NCI-H2107 treated with DMSO at 0.1 percent for 48 hours (cell line): ENCODE measurements at regions not wholly inside any gene's neighbourhood (a gene's known extent, or its start where the extent isn't known, plus 50 kb on each side); places are given as distances from the start of the nearest gene placed in this dataset.
"Not testable (repeated sequence)": the region's sequence is repeated elsewhere in the genome, so short reads cannot be mapped to it uniquely, and the experiment has no call there.

Source experiments
- DNase-seq: peaks from one replicate; lab custom pipeline; 2025; ENCODE audit not compliant: unreplicated experiment; lab: John Stamatoyannopoulos, UW

- DNase-seq: not testable (repeated sequence)
Measured at GRCh38 chr9:94387338-94388010, 59.0 kb upstream of the NUTM2F start.

GRCh38 chr9:94388011-94388406 is 59.6 kb upstream of the NUTM2F start:
- DNase-seq: not testable (repeated sequence)

DNA sequence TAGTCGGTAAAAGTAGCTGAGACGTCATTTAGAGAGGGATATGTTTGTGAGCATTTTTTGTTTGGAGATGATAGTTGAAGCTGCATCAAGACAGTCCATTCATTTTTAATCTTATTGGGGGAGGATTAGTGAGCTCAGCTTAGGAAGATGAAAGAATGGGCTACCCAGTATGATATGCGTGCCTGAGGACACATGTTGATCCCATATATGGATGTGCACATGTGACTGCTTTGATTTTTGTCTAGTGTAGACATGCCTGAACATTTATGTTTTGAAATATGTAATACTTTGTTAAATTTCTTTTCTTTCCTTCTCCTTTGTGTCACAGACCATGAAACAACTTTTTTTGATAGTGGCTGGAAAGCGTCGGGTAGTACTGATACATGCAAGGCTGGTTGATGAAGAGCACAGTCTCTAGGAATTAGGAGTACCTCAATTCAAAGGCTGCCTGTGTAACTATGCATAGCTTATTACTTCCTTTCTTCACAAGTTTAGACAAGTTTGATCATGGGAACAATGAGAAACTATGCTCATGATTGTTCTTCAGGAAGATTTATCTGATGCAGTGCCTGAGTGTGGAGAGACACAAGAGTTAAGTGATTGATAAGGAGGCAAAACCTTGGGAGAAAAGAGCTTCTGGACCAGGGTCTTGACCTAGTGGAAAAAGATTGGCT is 62.1 kb upstream of the NUTM2F start:
- not testable (repeated sequence) for DNase-seq

- not testable (repeated sequence) for DNase-seq
Measured at GRCh38 chr9:94392971-94393624, 64.7 kb upstream of the NUTM2F start.

GRCh38 chr9:94397766-94398379 is 69.4 kb upstream of the NUTM2F start:
- not testable (repeated sequence) for DNase-seq

GRCh38 chr9:94400461-94400860 is 72.0 kb upstream of the NUTM2F start:
- DNase-seq: not testable (repeated sequence)

DNA sequence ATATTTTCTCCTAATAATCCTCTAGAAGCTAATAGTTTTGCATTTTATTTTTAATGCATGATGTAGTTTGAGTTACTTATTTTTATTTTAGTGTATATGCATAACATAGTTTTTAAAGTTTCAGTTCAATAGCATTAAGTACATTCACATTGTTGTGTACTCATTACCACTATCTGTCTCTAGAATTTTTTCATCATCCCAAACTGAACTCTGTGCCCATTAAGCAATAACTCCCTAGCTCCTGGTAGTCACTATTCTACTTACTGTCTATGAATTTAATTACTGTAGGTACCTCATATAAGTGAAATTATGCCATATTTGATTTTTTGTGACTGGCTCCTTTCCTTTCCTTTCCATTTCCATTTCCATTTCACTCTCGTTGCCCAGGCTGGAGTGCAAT is 74.4 kb upstream of the NUTM2F start:
- not testable (repeated sequence) for DNase-seq

DNA sequence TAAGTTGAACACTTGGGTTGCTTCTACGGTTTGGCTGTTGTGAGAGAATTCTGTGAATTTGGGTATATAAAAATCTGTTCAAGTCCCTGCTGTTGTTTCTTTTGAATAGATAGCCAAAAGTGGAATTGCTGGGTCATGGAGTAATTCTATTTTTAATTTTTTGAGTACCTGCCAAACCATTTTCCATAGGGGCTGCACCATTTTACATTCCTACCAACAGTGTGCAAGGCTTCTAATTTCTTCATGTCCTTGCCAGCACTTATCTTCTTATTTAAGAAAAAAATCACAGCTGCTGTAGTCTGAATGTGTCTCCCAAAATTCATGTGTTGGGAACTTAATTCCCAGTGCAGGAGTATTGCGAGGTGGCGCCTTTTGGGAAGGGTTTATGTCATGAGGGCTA is 75.1 kb upstream of the NUTM2F start:
- DNase-seq: not testable (repeated sequence)

- not testable (repeated sequence) for DNase-seq
Measured at GRCh38 chr9:94413665-94414064, 85.2 kb upstream of the NUTM2F start.

- DNase-seq: not testable (repeated sequence)
Measured at GRCh38 chr9:94415111-94415510, 86.7 kb upstream of the NUTM2F start.

DNA sequence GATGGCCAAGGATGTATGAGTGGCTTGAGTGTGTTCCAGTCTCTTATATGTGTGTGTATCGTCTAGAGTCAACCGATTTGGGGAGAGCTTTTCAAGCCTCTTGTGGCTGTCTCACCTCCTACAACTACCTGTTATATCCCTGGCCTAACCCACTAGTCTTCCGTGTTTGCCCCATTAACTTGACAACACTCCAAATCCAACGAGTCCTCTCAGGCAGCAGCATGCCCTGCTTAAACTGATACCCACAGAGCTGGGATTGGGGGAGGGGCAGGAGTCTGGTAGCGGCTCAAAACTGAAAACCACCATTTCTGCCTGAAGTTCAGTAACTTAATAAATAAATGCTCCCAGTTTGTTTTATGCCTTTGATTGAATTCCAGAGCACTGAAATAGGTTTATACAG is 91.7 kb upstream of the NUTM2F start:
- DNase-seq: peak; percentile 42

- DNase-seq: not testable (repeated sequence)
Measured at GRCh38 chr9:94421951-94422350, 93.5 kb upstream of the NUTM2F start.

GRCh38 chr9:94425312-94425711 is 96.9 kb upstream of the NUTM2F start:
- not testable (repeated sequence) for DNase-seq

GRCh38 chr9:94437128-94437527 is 108.7 kb upstream of the NUTM2F start:
- DNase-seq: not testable (repeated sequence)

GRCh38 chr9:94438336-94438735 is 109.9 kb upstream of the NUTM2F start:
- DNase-seq: not testable (repeated sequence)

GRCh38 chr9:94441146-94441545 is 112.7 kb upstream of the NUTM2F start:
- DNase-seq: not testable (repeated sequence)

DNA sequence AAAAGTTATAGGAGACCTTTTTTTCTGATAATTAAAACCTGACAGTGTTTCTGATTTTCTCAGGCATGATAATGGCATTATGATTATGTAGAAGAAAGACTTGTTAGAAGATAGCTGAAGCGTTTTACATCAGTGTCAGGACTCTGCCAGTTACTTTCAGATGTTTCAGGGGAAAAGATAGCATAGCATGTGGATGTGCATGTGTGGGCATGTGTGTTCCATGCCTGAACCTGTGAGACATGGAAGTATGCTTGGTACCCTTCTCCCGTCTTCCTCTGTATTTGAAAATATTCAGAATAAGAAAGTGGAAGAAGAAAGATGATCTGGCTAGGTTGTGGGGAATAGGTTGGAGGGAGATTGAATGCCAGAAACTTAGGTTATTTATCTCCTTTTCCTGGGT is 113.1 kb upstream of the PCAT7 start:
- DNase-seq: no peak

DNA sequence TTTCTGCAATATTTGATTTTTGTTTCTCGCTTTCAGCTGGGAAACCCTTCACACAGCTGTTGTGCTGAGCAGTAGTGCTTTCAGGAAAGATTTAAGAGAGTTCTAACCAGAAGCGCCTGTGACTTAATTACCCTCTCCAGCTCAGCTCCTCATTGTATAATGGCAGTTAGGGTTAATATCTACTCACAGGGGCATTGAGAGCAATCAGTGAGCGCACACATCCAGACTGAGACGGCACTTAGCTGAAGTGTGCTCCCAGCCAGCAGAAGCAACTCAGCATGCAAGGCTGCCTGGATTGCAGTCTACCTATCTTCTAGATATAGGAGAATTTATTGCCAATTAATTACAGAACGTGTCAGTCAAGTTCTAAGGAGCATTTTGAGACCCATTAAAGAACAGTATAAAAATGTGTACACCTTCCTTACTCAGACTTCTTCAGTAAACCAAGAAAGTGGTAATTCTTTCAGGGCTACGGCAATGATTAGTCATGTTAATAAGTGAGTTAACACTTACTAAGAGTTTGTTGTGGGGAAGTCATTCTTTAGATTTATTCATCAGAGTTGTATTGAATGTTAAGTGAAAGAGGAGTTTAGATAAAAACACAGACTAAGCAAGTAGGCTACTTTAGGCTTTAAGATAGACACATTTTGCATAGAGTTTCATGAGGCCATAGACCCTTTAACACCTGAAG is 111.7 kb upstream of the PCAT7 start:
- DNase-seq: peak; percentile 70

DNA sequence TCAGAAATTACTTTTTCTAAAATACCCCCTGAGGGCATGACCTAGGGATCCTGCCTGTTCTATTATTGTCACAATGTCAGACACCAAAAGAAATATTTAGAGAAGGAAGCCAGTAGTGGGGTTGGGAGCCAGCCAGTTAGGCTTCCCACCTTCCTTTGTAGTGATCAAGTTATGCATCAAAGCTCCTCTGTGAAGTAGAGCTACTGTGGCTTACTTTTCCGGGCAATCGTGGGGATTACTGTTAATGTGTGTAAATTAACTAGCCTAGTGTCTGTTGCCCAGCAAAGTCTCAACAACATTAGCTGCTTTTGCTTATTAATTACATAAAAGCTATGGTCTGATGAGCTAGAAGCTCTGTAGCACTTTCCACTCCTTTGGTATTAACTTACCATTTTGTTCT is 109.0 kb upstream of the PCAT7 start:
- no peak for DNase-seq

GRCh38 chr9:94449486-94449885 is 105.4 kb upstream of the PCAT7 start:
- no peak for DNase-seq

GRCh38 chr9:94464790-94465189 is 90.1 kb upstream of the PCAT7 start:
- DNase-seq: no peak
